Mesothelial cell of epicardium (in vitro differentiated cells): ENCODE measurements at regions not wholly inside any gene's neighbourhood (a gene's known extent, or its start where the extent isn't known, plus 50 kb on each side); places are given as distances from the start of the nearest gene placed in this dataset.

Experiments
- DNase-seq, 2 experiments: peaks; one replicate each; pipeline ENCODE4 v3.0.0; 2021; ENCODE audit warnings: low spot score in 2 of 2; ENCODE audit not compliant: unreplicated experiment in 2 of 2
- H3K27ac Mint-ChIP-seq: 2 replicates; pipeline ENCODE4 v1.8.0; 2021; ENCODE audit warnings: mixed read lengths
- H3K27me3 Mint-ChIP-seq: 2 replicates; pipeline ENCODE4 v1.8.0; 2021; ENCODE audit warnings: low read depth, mixed read lengths
- H3K36me3 Mint-ChIP-seq: 2 replicates; pipeline ENCODE4 v1.8.0; 2021; ENCODE audit warnings: mixed read lengths
- H3K4me1 Mint-ChIP-seq: 2 replicates; pipeline ENCODE4 v1.8.0; 2021; ENCODE audit warnings: mixed read lengths
- H3K4me3 Mint-ChIP-seq: 2 replicates; pipeline ENCODE4 v1.8.0; 2021; ENCODE audit warnings: mild to moderate bottlenecking, moderate library complexity, mixed read lengths
- H3K9me3 Mint-ChIP-seq: 2 replicates; pipeline ENCODE4 v1.8.0; 2021; ENCODE audit warnings: mixed read lengths
- TF ChIP-seq, protein P1 (sequence below): fragments of 200-600 bp; sonication (generic); IDR thresholded peaks from one replicate; pipeline ENCODE4 v1.5.0; 2021; ENCODE audit warnings: antibody characterized with exemption; ENCODE audit not compliant: unreplicated experiment

DNA sequence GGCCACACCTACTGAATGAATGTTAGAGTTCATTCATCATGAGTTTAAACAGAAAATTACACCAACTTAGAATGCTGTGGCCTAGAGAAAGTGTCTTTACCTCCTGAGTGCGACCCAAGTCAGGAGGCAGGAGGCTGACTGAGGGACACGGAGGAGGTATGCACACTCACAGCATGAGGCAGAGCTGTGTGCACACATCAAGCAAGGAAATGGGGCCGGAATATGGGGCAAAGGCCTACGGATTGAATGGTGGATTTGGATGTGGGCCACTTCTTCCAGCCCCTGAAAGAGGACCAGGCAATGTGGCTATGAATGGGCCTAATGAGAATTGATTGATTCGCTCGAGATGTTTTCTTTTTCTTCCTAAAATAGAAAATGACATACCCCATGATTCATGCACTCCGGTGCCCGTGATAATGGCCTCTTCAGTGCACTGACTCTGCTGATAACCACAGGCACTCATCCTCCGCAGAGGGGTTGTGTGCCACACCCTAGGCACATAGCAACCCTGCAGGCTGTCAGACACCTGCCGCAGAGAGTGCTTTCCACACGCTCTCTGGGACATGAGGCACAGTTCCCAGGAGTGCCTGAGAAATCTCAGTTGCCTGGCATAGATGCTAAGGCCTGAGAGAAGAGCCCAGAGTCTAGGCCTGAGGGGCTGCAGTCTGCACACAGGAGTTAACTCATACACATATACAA lies 155.5 kb downstream of the GLUL start:
- Mint-ChIP-seq H3K27ac (no peak overlapping the region), H3K9me3 (no peaks in the 10 kb centered on the region), H3K4me3 (no peak overlapping the region), H3K36me3 (no peaks in the 10 kb centered on the region), H3K4me1 (peaks cover 8% of the 10 kb centered on the region), H3K27me3 (peaks cover 4% of the 10 kb centered on the region)
- TF ChIP-seq, protein P1, sequence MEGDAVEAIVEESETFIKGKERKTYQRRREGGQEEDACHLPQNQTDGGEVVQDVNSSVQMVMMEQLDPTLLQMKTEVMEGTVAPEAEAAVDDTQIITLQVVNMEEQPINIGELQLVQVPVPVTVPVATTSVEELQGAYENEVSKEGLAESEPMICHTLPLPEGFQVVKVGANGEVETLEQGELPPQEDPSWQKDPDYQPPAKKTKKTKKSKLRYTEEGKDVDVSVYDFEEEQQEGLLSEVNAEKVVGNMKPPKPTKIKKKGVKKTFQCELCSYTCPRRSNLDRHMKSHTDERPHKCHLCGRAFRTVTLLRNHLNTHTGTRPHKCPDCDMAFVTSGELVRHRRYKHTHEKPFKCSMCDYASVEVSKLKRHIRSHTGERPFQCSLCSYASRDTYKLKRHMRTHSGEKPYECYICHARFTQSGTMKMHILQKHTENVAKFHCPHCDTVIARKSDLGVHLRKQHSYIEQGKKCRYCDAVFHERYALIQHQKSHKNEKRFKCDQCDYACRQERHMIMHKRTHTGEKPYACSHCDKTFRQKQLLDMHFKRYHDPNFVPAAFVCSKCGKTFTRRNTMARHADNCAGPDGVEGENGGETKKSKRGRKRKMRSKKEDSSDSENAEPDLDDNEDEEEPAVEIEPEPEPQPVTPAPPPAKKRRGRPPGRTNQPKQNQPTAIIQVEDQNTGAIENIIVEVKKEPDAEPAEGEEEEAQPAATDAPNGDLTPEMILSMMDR: no peak
- DNase-seq: no peak

DNA sequence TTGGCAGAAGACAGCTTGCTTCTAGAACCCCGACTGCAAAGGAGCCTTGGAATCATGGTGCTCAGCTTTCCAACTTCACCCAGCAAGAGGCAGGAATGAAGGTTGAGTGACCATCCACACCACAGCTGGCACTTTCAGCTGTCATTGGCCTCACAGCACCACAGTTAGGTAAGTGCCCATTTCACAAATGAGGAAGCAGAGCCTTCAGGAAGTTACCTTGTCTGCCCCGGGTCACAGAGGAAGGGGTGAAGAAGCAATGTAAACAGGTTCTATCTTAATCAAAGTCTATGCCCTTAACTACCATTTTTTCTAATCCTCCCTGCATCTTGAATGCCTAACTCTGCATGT lies 156.0 kb downstream of the GLUL start:
- Mint-ChIP-seq H3K27me3 (peaks cover 4% of the 10 kb centered on the region), H3K4me1 (peaks cover 8% of the 10 kb centered on the region), H3K27ac (no peak overlapping the region), H3K36me3 (no peaks in the 10 kb centered on the region), H3K9me3 (no peaks in the 10 kb centered on the region), H3K4me3 (no peak overlapping the region)
- no peak for DNase-seq
- TF ChIP-seq, protein P1: no peak

DNA sequence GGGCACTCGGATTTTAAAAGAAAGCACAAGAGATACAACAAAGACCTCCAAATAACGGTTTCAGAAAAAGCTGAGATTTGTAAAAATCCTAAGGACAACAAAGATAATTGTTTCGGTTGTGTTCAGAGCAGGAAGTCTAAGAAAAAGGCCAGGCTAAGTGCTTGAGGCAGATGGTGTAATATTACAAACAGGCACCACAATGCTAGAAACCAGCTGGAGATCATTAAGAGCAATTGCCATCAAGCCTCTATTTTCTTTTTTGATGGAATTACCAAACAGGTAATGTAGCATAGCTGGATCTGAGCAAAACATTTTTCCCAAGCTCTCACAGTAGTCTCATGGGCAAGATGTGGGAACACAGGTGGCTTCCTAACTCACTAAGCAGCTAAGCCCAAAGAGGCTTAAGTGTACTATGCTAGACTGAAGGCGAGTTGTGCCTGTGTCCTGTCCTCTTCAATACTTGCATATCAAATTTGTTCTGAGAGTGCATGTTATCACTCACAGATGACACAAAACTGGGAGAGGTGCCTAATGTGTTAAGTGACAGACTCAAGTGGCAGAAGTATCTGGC lies 161.6 kb downstream of the GLUL start:
- no peak overlapping the region for H3K4me3 Mint-ChIP-seq
- H3K9me3 Mint-ChIP-seq: peaks cover 12% of the 10 kb centered on the region
- H3K27ac Mint-ChIP-seq: peak overlapping the region; percentile 73
- no peaks in the 10 kb centered on the region for H3K27me3 Mint-ChIP-seq
- H3K36me3 Mint-ChIP-seq: no peaks in the 10 kb centered on the region
- no peak for DNase-seq
- peaks cover 13% of the 10 kb centered on the region for H3K4me1 Mint-ChIP-seq
- TF ChIP-seq, protein P1: no peak

DNA sequence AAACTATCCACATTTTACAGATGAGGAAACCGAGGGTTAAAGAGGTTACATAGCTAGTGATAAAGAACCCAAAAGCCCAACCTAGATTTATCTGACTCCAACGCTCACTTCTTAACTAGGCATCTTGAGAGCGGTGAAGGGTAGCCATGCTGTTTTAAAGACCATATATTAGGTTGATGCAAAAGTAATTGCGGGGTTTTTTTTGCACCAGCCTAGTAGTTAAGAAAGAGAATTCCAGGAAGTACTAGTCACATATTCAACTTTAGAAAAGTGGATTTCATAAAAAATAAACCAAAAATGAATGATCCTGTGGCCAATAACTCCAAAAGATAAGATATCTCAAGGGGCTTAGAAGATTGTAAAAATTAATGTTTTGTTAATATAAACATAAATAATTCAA lies 162.1 kb downstream of the GLUL start:
- TF ChIP-seq, protein P1: no peak
- Mint-ChIP-seq H3K36me3 (no peaks in the 10 kb centered on the region), H3K27ac (peak overlapping the region; percentile 73)

DNA sequence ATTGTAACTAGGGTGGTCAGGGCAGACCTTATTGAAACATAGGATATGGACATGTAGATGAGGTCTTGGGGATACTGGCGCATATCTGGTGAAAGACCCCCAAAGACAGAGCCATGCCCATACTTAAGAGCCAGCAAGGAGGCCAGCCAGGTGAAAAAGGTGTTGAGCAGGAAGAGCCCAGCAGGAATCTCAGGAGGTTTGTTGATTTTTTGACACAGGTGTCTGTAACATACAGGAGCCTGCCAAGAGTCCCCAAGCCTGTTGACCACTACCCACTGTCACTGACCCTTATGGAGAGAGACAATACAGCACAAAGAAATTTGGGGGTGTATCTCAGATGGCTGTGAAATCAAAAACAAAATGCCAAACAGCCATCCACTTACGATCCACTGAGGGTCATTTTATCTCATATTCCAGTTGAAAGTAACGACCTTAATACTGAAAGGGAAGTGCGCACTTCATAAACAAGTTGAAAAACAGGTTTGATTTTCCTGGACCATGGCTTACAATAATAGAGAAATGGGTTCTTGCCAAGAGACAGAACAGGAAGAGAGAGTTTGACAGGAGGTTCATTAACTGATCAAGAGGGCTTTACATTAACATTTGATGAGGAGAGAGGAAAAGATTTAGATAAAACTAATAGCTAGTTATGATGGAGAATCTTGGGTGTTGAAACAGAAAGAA lies 163.6 kb downstream of the GLUL start:
- DNase-seq: no peak
- Mint-ChIP-seq H3K9me3 (peaks cover 28% of the 10 kb centered on the region), H3K27me3 (peaks cover 2% of the 10 kb centered on the region), H3K36me3 (no peaks in the 10 kb centered on the region), H3K4me3 (no peak overlapping the region), H3K4me1 (peaks cover 13% of the 10 kb centered on the region), H3K27ac (peak overlapping the region; percentile 14)
- TF ChIP-seq, protein P1: no peak

More for the DNA sequence above, 162.1 kb downstream of the GLUL start:
- Mint-ChIP-seq H3K4me3 (no peak overlapping the region), H3K9me3 (peaks cover 13% of the 10 kb centered on the region), H3K27me3 (no peaks in the 10 kb centered on the region), H3K4me1 (peaks cover 13% of the 10 kb centered on the region)
- no peak for DNase-seq
